Smooth muscle cell (in vitro differentiated cells): ENCODE measurements at regions not wholly inside any gene's neighbourhood (a gene's known extent, or its start where the extent isn't known, plus 50 kb on each side); places are given as distances from the start of the nearest gene placed in this dataset.

Experiments
- DNase-seq: peaks from one replicate; lab custom pipeline; 2025; ENCODE audit not compliant: unreplicated experiment; lab: John Stamatoyannopoulos, UW
- H2AFZ ChIP-seq: fragments of 200-600 bp; sonication (generic); 2 replicates; pipeline ENCODE4 v1.6.0; 2016; ENCODE audit warnings: antibody characterized with exemption, low read depth, mild to moderate bottlenecking
- H3F3A ChIP-seq: fragments of 200-600 bp; sonication (generic); 2 replicates; pipeline ENCODE4 v1.6.0; 2017; ENCODE audit warnings: antibody characterized with exemption, low read depth
- H3K27ac ChIP-seq: fragments of 200-600 bp; sonication (generic); 2 replicates; pipeline ENCODE4 v1.5.1; 2016; ENCODE audit warnings: low read depth, mild to moderate bottlenecking
- H3K27me3 ChIP-seq: fragments of 200-600 bp; sonication (generic); 2 replicates; pipeline ENCODE4 v1.6.1; 2016; ENCODE audit warnings: low read depth, mild to moderate bottlenecking
- H3K36me3 ChIP-seq: fragments of 200-600 bp; sonication (generic); 2 replicates; pipeline ENCODE4 v1.5.1; 2016; ENCODE audit warnings: low read depth
- H3K4me1 ChIP-seq: fragments of 200-600 bp; sonication (generic); 2 replicates; pipeline ENCODE4 v1.5.1; 2016; ENCODE audit warnings: low read depth
- H3K4me2 ChIP-seq: fragments of 200-600 bp; sonication (generic); 2 replicates; pipeline ENCODE4 v1.6.0; 2016; ENCODE audit warnings: mild to moderate bottlenecking
- H3K4me3 ChIP-seq: fragments of 200-600 bp; sonication (generic); 2 replicates; pipeline ENCODE4 v1.5.1; 2016; ENCODE audit warnings: mild to moderate bottlenecking
- H3K79me2 ChIP-seq: fragments of 200-600 bp; sonication (generic); 2 replicates; pipeline ENCODE4 v1.6.0; 2016; ENCODE audit warnings: low read depth, mild to moderate bottlenecking
- H3K9ac ChIP-seq: fragments of 200-600 bp; sonication (generic); 2 replicates; pipeline ENCODE4 v1.6.0; 2016; ENCODE audit warnings: low read depth
- H3K9me3 ChIP-seq: fragments of 200-600 bp; sonication (generic); replicated peaks from 2 replicates; pipeline ENCODE4 v1.5.1; 2016; ENCODE audit warnings: low read depth
- H4K20me1 ChIP-seq: fragments of 200-600 bp; sonication (generic); 2 replicates; pipeline ENCODE4 v1.6.0; 2016; ENCODE audit warnings: low read depth
- CTCF ChIP-seq: fragments of 200-600 bp; sonication (generic); IDR thresholded peaks from 2 replicates; pipeline ENCODE4 v1.5.1; 2017; ENCODE audit warnings: borderline replicate concordance, mild to moderate bottlenecking, antibody characterized with exemption; ENCODE audit not compliant: insufficient read depth, poor library complexity, severe bottlenecking
- WGBS: methylation state at CpG from one replicate; pipeline ENCODE4 v1.1.7; 2016; ENCODE audit warnings: low lambda C conversion rate; 5-methylcytosine and 5-hydroxymethylcytosine counted together

DNA sequence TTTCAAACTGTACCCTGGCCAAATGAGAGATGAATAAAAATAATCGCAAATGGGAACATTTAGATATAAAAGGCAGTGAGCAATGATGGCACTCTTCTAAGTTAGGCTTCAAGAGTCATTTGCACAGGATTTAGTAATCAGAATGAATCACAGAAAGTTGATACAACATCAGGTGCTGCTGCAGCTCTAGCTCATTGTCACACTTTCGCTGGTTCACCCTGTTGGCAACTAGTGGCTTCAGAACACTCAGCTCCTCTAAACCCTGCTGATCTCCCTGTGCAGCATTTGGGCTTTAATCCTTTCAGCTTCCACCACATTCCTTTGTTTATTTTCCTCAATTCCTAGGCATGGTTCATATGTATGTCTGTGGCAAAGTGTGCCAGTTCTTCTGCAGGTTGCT is 2071.2 kb upstream of the CDH6 start:
- DNase-seq, result no peak
- H3F3A ChIP-seq, result no peaks in the 10 kb centered on the region
- H3K27me3 ChIP-seq, result no peaks in the 10 kb centered on the region
- H4K20me1 ChIP-seq, result no peaks in the 10 kb centered on the region
- no peak overlapping the region for H3K4me2 ChIP-seq
- H3K36me3 ChIP-seq, result no peaks in the 10 kb centered on the region
- H3K9ac ChIP-seq, result no peak overlapping the region
- no peaks in the 10 kb centered on the region for H3K4me1 ChIP-seq
- WGBS, result 89% methylated on average over 2 of the region's 2 CpGs
- no peak for TF ChIP-seq CTCF
- no peaks in the 10 kb centered on the region for H3K9me3 ChIP-seq
- H3K4me3 ChIP-seq, result no peak overlapping the region
- no peaks in the 10 kb centered on the region for H3K79me2 ChIP-seq
- H2AFZ ChIP-seq, result no peak overlapping the region
- no peak overlapping the region for H3K27ac ChIP-seq

- Histone ChIP-seq H3K9me3 (no peaks in the 10 kb centered on the region), H3K4me2 (no peak overlapping the region), H3K4me3 (no peak overlapping the region), H3K79me2 (no peaks in the 10 kb centered on the region), H3K27ac (no peak overlapping the region), H3K27me3 (no peaks in the 10 kb centered on the region), H4K20me1 (no peaks in the 10 kb centered on the region), H3K9ac (no peak overlapping the region), H3K36me3 (no peaks in the 10 kb centered on the region), H3K4me1 (no peaks in the 10 kb centered on the region), H2AFZ (no peak overlapping the region), H3F3A (no peaks in the 10 kb centered on the region)
- no peak for TF ChIP-seq CTCF
- DNase-seq, result no peak
Measured at GRCh38 chr5:29114331-29114768, 2076.0 kb upstream of the CDH9 start.

DNA sequence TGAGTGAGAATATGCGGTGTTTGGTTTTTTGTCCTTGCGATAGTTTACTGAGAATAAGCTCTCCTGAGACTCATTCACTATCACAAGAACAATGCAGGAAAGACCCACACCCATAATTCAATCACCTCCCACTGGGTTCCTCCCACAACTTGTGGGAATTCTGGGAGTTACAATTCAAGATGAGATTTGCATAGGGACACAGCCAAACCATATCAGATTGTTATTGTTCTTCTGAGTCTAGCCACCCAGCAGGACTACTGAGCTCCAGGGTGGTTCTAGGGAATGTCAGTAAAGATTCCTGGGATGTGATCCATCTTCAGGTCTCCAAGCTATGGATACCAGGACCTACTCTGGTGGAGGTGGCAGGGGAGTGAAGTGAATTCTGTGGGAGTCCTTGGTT is 2075.1 kb upstream of the CDH9 start:
- Histone ChIP-seq H3K9ac (no peak overlapping the region), H3K36me3 (no peaks in the 10 kb centered on the region), H3F3A (no peaks in the 10 kb centered on the region), H3K4me1 (no peaks in the 10 kb centered on the region), H3K4me3 (no peak overlapping the region), H3K9me3 (no peaks in the 10 kb centered on the region), H3K4me2 (no peak overlapping the region), H3K79me2 (no peaks in the 10 kb centered on the region), H3K27ac (no peak overlapping the region), H4K20me1 (no peaks in the 10 kb centered on the region), H2AFZ (no peak overlapping the region), H3K27me3 (no peaks in the 10 kb centered on the region)
- 100% methylated on average over 2 of the region's 2 CpGs for whole genome bisulfite sequencing
- no peak for DNase-seq
- TF ChIP-seq CTCF, result no peak

- H3K4me1 ChIP-seq, result no peaks in the 10 kb centered on the region
- no peaks in the 10 kb centered on the region for H3K79me2 ChIP-seq
- H3K9ac ChIP-seq, result no peak overlapping the region
- no peak overlapping the region for H3K27ac ChIP-seq
- H4K20me1 ChIP-seq, result no peaks in the 10 kb centered on the region
- H3K4me3 ChIP-seq, result no peak overlapping the region
- no peak overlapping the region for H3K4me2 ChIP-seq
- H3K9me3 ChIP-seq, result no peaks in the 10 kb centered on the region
- H2AFZ ChIP-seq, result no peak overlapping the region
- H3K36me3 ChIP-seq, result no peaks in the 10 kb centered on the region
- DNase-seq, result no peak
- no peaks in the 10 kb centered on the region for H3F3A ChIP-seq
- 92% methylated on average over 3 of the region's 3 CpGs for WGBS
- no peaks in the 10 kb centered on the region for H3K27me3 ChIP-seq
- TF ChIP-seq CTCF, result no peak
Measured at GRCh38 chr5:29099585-29099984, 2061.2 kb upstream of the CDH9 start.
